ENCODE measurements at regions not wholly inside any gene's neighbourhood (a gene's known extent, or its start where the extent isn't known, plus 50 kb on each side); places are given as distances from the start of the nearest gene placed in this dataset.

- TF ChIP-seq POLR2A (IDR thresholded peaks at IDR 0.05) (no peak), CTCF (IDR thresholded peaks at IDR 0.05) (no peak)
Measured at GRCh38 chr1:208709981-208710380, 465.8 kb upstream of the PLXNA2 start.
